ENCODE measurements at regions not wholly inside any gene's neighbourhood (a gene's known extent, or its start where the extent isn't known, plus 50 kb on each side); places are given as distances from the start of the nearest gene placed in this dataset.

DNA sequence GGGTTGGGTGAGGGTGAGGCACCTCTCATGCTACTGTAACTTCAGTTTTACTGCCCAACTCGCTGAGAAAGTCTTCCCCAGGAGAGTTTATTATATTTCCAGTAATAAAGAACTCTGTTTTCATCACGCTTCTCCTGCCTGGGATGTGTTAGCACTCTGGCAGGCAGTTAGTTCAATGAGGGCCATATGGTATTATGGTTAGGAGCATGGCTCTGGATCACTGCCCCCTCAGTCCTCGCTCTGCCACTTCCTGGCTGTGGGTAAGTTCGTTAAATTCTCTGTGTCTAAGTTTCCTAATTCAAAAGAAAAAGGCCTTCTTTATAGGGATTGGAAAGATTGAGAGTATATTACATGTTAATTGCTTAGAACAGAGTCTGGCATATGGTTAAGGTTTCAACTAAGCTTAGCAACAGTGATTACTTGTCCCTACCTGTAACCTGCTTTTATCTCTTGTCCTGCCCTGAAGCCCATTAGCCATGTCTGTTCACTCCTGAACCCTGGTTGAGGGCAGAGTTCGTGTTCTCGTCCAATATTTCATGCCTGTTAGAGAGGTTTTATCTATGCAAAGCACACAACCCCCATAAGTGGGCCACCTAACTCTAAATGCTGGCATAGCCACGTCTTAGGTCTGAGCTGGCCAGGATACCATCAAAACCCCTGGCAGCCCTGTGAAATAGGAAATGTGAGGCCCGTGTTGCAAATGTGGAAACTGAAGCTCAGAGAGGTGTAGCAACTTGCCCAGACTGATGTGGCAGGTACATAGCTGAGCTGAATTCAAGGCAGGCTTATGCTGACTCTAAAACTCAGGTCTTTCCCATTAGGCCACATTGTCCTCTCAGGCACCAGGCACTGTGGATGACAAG lies 342.5 kb upstream of the JARID2 start:
- no peaks in the 10 kb centered on the region for H3K36me3 ChIP-seq (replicated peaks in 1 of 2; ENCODE audit: control insufficient read depth in 1 of 2, insufficient read depth in 2 of 2, low read length in 2 of 2)
- H3K79me2 ChIP-seq (ENCODE audit: insufficient read depth, low read length): no peaks in the 10 kb centered on the region
- H3K4me3 ChIP-seq (replicated peaks in 1 of 3; ENCODE audit: insufficient read depth in 1 of 3, low read depth in 2 of 3, low read length in 3 of 3): no peak overlapping the region
- intact Hi-C loops (cut with micrococcal nuclease; ENCODE audit: unreplicated experiment): no loop called here
- no peak overlapping the region for H2AFZ ChIP-seq (ENCODE audit: low read length)
- no peak overlapping the region for H3K4me2 ChIP-seq (ENCODE audit: low read depth, low read length)
- ChIA-PET CTCF (ENCODE audit: low intra/inter-chr PET ratio, low total read pairs) (no interaction called here), POLR2A (no interaction called here)
- ATAC-seq (no peak), DNase-seq (ENCODE audit: low spot score) (no peak), FAIRE-seq (no peak)
- H3K9ac ChIP-seq (ENCODE audit: insufficient read depth, low read depth, low read length): no peak overlapping the region
- 6% methylated on average over 7 of the region's 8 CpGs for WGBS (ENCODE audit: low lambda C conversion rate)
- H3K27ac ChIP-seq (ENCODE audit: extremely low read length, insufficient read depth, low read length): no peak overlapping the region
- H3K27me3 ChIP-seq (ENCODE audit: control insufficient read depth in 1 of 2, insufficient read depth in 2 of 2, low read length in 2 of 2): no peaks in the 10 kb centered on the region
- BruUV-seq (replicated peaks): no TSS peak
- in situ Hi-C loops (cut with HindIII; ENCODE audit: extremely low pct_ligation_motif_present, low pct_unique_long_range_greater_than_20kb): no loop called here
- H3K9me3 ChIP-seq (ENCODE audit: low read length): no peaks in the 10 kb centered on the region
- no peaks in the 10 kb centered on the region for H3K4me1 ChIP-seq (ENCODE audit: insufficient read depth, low read length)
- no peaks in the 10 kb centered on the region for H4K20me1 ChIP-seq (ENCODE audit: insufficient read depth, low read length)
- TF ChIP-seq ZNF724P (CRISPR knock-in tag; IDR thresholded peaks at IDR 0.05; ENCODE audit: borderline replicate concordance) (no peak), ZNF253 (CRISPR knock-in tag; IDR thresholded peaks at IDR 0.05; ENCODE audit: borderline replicate concordance) (no peak), ZBTB21 (CRISPR knock-in tag; IDR thresholded peaks at IDR 0.05) (no peak), DPF2 (CRISPR knock-in tag; IDR thresholded peaks at IDR 0.05; ENCODE audit: borderline replicate concordance, low read depth) (no peak), ZNF460 (CRISPR knock-in tag; IDR thresholded peaks at IDR 0.05; ENCODE audit: borderline replicate concordance) (no peak), ZNF691 (CRISPR knock-in tag; IDR thresholded peaks at IDR 0.05; ENCODE audit: borderline replicate concordance, low read depth) (no peak), SNAPC2 (CRISPR knock-in tag; IDR thresholded peaks at IDR 0.05) (no peak), TMF1 (CRISPR knock-in tag; IDR thresholded peaks at IDR 0.05; ENCODE audit: low read depth) (no peak), ADNP (CRISPR knock-in tag; IDR thresholded peaks at IDR 0.05) (no peak), ZSCAN22 (CRISPR knock-in tag; IDR thresholded peaks at IDR 0.05) (no peak), ZBTB33 (CRISPR knock-in tag; IDR thresholded peaks at IDR 0.05) (no peak)
- TF ChIP-seq, protein P1, sequence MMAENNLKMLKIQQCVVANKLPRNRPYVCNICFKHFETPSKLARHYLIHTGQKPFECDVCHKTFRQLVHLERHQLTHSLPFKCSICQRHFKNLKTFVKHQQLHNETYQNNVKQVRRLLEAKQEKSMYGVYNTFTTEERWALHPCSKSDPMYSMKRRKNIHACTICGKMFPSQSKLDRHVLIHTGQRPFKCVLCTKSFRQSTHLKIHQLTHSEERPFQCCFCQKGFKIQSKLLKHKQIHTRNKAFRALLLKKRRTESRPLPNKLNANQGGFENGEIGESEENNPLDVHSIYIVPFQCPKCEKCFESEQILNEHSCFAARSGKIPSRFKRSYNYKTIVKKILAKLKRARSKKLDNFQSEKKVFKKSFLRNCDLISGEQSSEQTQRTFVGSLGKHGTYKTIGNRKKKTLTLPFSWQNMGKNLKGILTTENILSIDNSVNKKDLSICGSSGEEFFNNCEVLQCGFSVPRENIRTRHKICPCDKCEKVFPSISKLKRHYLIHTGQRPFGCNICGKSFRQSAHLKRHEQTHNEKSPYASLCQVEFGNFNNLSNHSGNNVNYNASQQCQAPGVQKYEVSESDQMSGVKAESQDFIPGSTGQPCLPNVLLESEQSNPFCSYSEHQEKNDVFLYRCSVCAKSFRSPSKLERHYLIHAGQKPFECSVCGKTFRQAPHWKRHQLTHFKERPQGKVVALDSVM (CRISPR knock-in tag; IDR thresholded peaks at IDR 0.05): no peak

Measured in HepG2 (cell line).